ENCODE measurements at regions not wholly inside any gene's neighbourhood (a gene's known extent, or its start where the extent isn't known, plus 50 kb on each side); places are given as distances from the start of the nearest gene placed in this dataset.
"Not testable (repeated sequence)": the region's sequence is repeated elsewhere in the genome, so short reads cannot be mapped to it uniquely, and the experiment has no call there.

GRCh38 chr6:101013612-101014195, 132.6 kb upstream of the ASCC3 start:
- DNase-seq (ENCODE audit: low spot score), result no peak

- no peak for DNase-seq (ENCODE audit: low spot score)
These were observed 134.4 kb upstream of the ASCC3 start for GRCh38 chr6:101015541-101015940.

GRCh38 chr6:101016163-101016562, 135.0 kb upstream of the ASCC3 start:
- no peak for DNase-seq (ENCODE audit: low spot score)

- DNase-seq (ENCODE audit: low spot score), result no peak
These were observed 137.0 kb upstream of the ASCC3 start for GRCh38 chr6:101018157-101018556.

GRCh38 chr6:101021504-101021903, 140.4 kb upstream of the ASCC3 start:
- no peak for DNase-seq (ENCODE audit: low spot score)

- DNase-seq (ENCODE audit: low spot score), result no peak
These were observed 161.8 kb upstream of the ASCC3 start for GRCh38 chr6:101042966-101043365.

- no peak for DNase-seq (ENCODE audit: low spot score)
These were observed 177.2 kb upstream of the ASCC3 start for GRCh38 chr6:101058296-101058695.

- no peak for DNase-seq (ENCODE audit: low spot score)
These were observed 185.4 kb upstream of the ASCC3 start for GRCh38 chr6:101066481-101066880.

- peak; percentile 13 for DNase-seq (ENCODE audit: low spot score)
These were observed 188.2 kb upstream of the ASCC3 start for GRCh38 chr6:101069191-101069795.

- DNase-seq (ENCODE audit: low spot score), result no peak
These were observed 189.0 kb upstream of the ASCC3 start for GRCh38 chr6:101070044-101070608.

- no peak for DNase-seq (ENCODE audit: low spot score)
These were observed 196.2 kb upstream of the ASCC3 start for GRCh38 chr6:101077344-101077743.

- DNase-seq (ENCODE audit: low spot score), result no peak
These were observed 198.7 kb upstream of the ASCC3 start for GRCh38 chr6:101079696-101080270.

- DNase-seq (ENCODE audit: low spot score), result peak; percentile 49
These were observed 199.5 kb upstream of the ASCC3 start for GRCh38 chr6:101080597-101080996.

- DNase-seq (ENCODE audit: low spot score), result peak; percentile 63
These were observed 202.5 kb upstream of the ASCC3 start for GRCh38 chr6:101083533-101084175.

GRCh38 chr6:101085327-101085726, 204.2 kb upstream of the ASCC3 start:
- DNase-seq (ENCODE audit: low spot score), result no peak

- no peak for DNase-seq (ENCODE audit: low spot score)
These were observed 205.3 kb upstream of the ASCC3 start for GRCh38 chr6:101086473-101086872.

GRCh38 chr6:101088594-101088993, 207.5 kb upstream of the ASCC3 start:
- no peak for DNase-seq (ENCODE audit: low spot score)

GRCh38 chr6:101089640-101090039, 208.5 kb upstream of the ASCC3 start:
- no peak for DNase-seq (ENCODE audit: low spot score)

- DNase-seq (ENCODE audit: low spot score), result no peak
These were observed 209.2 kb upstream of the ASCC3 start for GRCh38 chr6:101090281-101090680.

GRCh38 chr6:101098605-101099004, 217.5 kb upstream of the ASCC3 start:
- DNase-seq (ENCODE audit: low spot score), result not testable (repeated sequence)

GRCh38 chr6:101102702-101103101, 221.6 kb upstream of the ASCC3 start:
- no peak for DNase-seq (ENCODE audit: low spot score)

- DNase-seq (ENCODE audit: low spot score), result no peak
These were observed 227.2 kb upstream of the ASCC3 start for GRCh38 chr6:101108286-101108685.

- DNase-seq (ENCODE audit: low spot score), result no peak
These were observed 229.7 kb upstream of the ASCC3 start for GRCh38 chr6:101110814-101111213.
